Aorta (tissue), 5 donors: ENCODE measurements at regions not wholly inside any gene's neighbourhood (a gene's known extent, or its start where the extent isn't known, plus 50 kb on each side); places are given as distances from the start of the nearest gene placed in this dataset.
A peak's percentile ranks its signal among the peaks of the same experiment; 100 is the strongest.

Source experiments
- ATAC-seq: fragments of 200-7000 bp; cut with Tn5 transposase; one replicate; pipeline ENCODE4 v1.9.1; 2022; ENCODE audit warnings: moderate library complexity; ENCODE audit not compliant: low FRiP score
- DNase-seq, 2 donors: peaks; one replicate each; pipeline ENCODE4 v3.0.0-alpha.2; 2020
- H3K27ac ChIP-seq, 2 donors: one replicate each; pipeline ENCODE4 v1.5.1; 2013; ENCODE audit warnings: low read length in 2 of 2, mild to moderate bottlenecking in 2 of 2, moderate library complexity in 2 of 2, control low read depth in 1 of 2, inconsistent platforms in 1 of 2, low read depth in 1 of 2
- H3K27me3 ChIP-seq, 2 donors: one replicate each; pipeline ENCODE4 v1.6.1; 2013; ENCODE audit warnings: control low read depth in 1 of 2, low read length in 1 of 2, mild to moderate bottlenecking in 1 of 2, moderate library complexity in 1 of 2; ENCODE audit not compliant: insufficient read depth in 2 of 2, control insufficient read depth in 1 of 2
- H3K36me3 ChIP-seq, 2 donors: one replicate each; pipeline ENCODE4 v1.6.1; 2013; ENCODE audit warnings: control low read depth in 1 of 2, low read length in 1 of 2, mild to moderate bottlenecking in 1 of 2; ENCODE audit not compliant: insufficient read depth in 2 of 2, control insufficient read depth in 1 of 2
- H3K4me1 ChIP-seq, 2 donors: one replicate each; pipeline ENCODE4 v1.6.1; 2013; ENCODE audit warnings: low read length in 2 of 2, control low read depth in 1 of 2, mild to moderate bottlenecking in 1 of 2, moderate library complexity in 1 of 2; ENCODE audit not compliant: insufficient read depth in 2 of 2, control insufficient read depth in 1 of 2
- H3K4me3 ChIP-seq, 2 donors: one replicate each; pipeline ENCODE4 v1.5.1; 2013; ENCODE audit warnings: low read length in 2 of 2, control low read depth in 1 of 2, mild to moderate bottlenecking in 1 of 2
- H3K9me3 ChIP-seq: one replicate; pipeline ENCODE4 v1.6.1; 2013; ENCODE audit warnings: mild to moderate bottlenecking, low read length; ENCODE audit not compliant: control insufficient read depth
- WGBS, 2 donors: extraction: QIAGEN DNeasy Blood & Tissue Kit; methylation state at CpG; one replicate each; pipeline ENCODE4 v1.1.7; 2013; 5-methylcytosine and 5-hydroxymethylcytosine counted together
- intact Hi-C, 2 donors: fragments of 100-400 bp; cut with DNase I; formaldehyde crosslinking; loops; one replicate each; pipeline versions ENCODE4 v1.14.2 to v1.15.0; 2022
- donor health status: healthy with polysubstance abuse.
- donor health status: Bipolar disorder and iron deficiency.
- donor health status: DM: no; HTN: no; CAD: no.
- donor health status: DM: no; HTN: no; CAD: no.
- donor health status: DM: yes; HTN: yes; CAD: no.

- no peaks in the 10 kb centered on the region for H3K9me3 ChIP-seq
- ATAC-seq (no peak), DNase-seq (peak in 1 of 2 donors; percentile 50)
- no peak overlapping the region for H3K27ac ChIP-seq
- intact Hi-C loops: no loop called here
- H3K4me1 ChIP-seq: no peaks in the 10 kb centered on the region
- no peak overlapping the region for H3K4me3 ChIP-seq
- no peaks in the 10 kb centered on the region for H3K36me3 ChIP-seq
- 87 to 88% methylated on average over 7 of the region's 7 CpGs for WGBS, 2 donors
- no peaks in the 10 kb centered on the region for H3K27me3 ChIP-seq
Measured at GRCh38 chr6:163782436-163783003, 368.0 kb downstream of the QKI start.

- Histone ChIP-seq H3K27me3 (no peaks in the 10 kb centered on the region), H3K9me3 (no peaks in the 10 kb centered on the region), H3K4me1 (no peaks in the 10 kb centered on the region), H3K27ac (no peak overlapping the region), H3K4me3 (no peak overlapping the region), H3K36me3 (no peaks in the 10 kb centered on the region)
- WGBS, 2 donors: 5 to 17% methylated on average over 5 of the region's 5 CpGs
- intact Hi-C loops: no loop called here
- no peak for DNase-seq
- no peak for ATAC-seq
Measured at GRCh38 chr6:163780994-163781393, 366.5 kb downstream of the QKI start.

GRCh38 chr6:163779727-163780284 is 365.3 kb downstream of the QKI start:
- intact Hi-C loops: no loop called here
- no peak overlapping the region for H3K27ac ChIP-seq
- H3K4me3 ChIP-seq: no peak overlapping the region
- DNase-seq (no peak), ATAC-seq (no peak)
- peaks cover 1% of the 10 kb centered on the region for H3K9me3 ChIP-seq
- no peaks in the 10 kb centered on the region for H3K27me3 ChIP-seq
- 81 to 85% methylated on average over 7 of the region's 7 CpGs for WGBS, 2 donors
- no peaks in the 10 kb centered on the region for H3K36me3 ChIP-seq
- no peaks in the 10 kb centered on the region for H3K4me1 ChIP-seq

- Histone ChIP-seq H3K36me3 (no peaks in the 10 kb centered on the region), H3K9me3 (peaks cover 1% of the 10 kb centered on the region), H3K4me1 (no peaks in the 10 kb centered on the region), H3K27ac (no peak overlapping the region), H3K4me3 (no peak overlapping the region), H3K27me3 (no peaks in the 10 kb centered on the region)
- intact Hi-C loops: no loop called here
- ATAC-seq (no peak), DNase-seq (no peak)
- WGBS, 2 donors: 54 to 70% methylated on average over 1 of the region's 1 CpG
Measured at GRCh38 chr6:163777716-163778115, 363.2 kb downstream of the QKI start.

- Histone ChIP-seq H3K4me1 (no peaks in the 10 kb centered on the region), H3K9me3 (peaks cover 1% of the 10 kb centered on the region), H3K4me3 (no peak overlapping the region), H3K27ac (no peak overlapping the region), H3K27me3 (no peaks in the 10 kb centered on the region), H3K36me3 (no peaks in the 10 kb centered on the region)
- DNase-seq (no peak), ATAC-seq (no peak)
- intact Hi-C loops: no loop called here
- 93 to 95% methylated on average over 10 of the region's 10 CpGs for WGBS, 2 donors
Measured at GRCh38 chr6:163776906-163777686, 362.6 kb downstream of the QKI start.

- ATAC-seq: no peak
- H3K4me1 ChIP-seq: no peaks in the 10 kb centered on the region
- H3K27ac ChIP-seq: no peak overlapping the region
- H3K36me3 ChIP-seq: no peaks in the 10 kb centered on the region
- intact Hi-C loops: no loop called here
- no peak for DNase-seq
- H3K27me3 ChIP-seq: no peaks in the 10 kb centered on the region
- no peak overlapping the region for H3K4me3 ChIP-seq
- WGBS, 2 donors: 79 to 83% methylated on average over 5 of the region's 5 CpGs
- H3K9me3 ChIP-seq: peaks cover 1% of the 10 kb centered on the region
Measured at GRCh38 chr6:163776196-163776905, 361.8 kb downstream of the QKI start.

GRCh38 chr6:163775313-163775712 is 360.8 kb downstream of the QKI start:
- DNase-seq (no peak), ATAC-seq (no peak)
- Histone ChIP-seq H3K27me3 (no peaks in the 10 kb centered on the region), H3K27ac (no peak overlapping the region), H3K4me1 (no peaks in the 10 kb centered on the region), H3K9me3 (peaks cover 1% of the 10 kb centered on the region), H3K36me3 (no peaks in the 10 kb centered on the region), H3K4me3 (no peak overlapping the region)
- intact Hi-C loops: no loop called here
- 84 to 87% methylated on average over 3 of the region's 3 CpGs for WGBS, 2 donors

- 80 to 88% methylated on average over 8 of the region's 8 CpGs for WGBS, 2 donors
- Histone ChIP-seq H3K36me3 (no peaks in the 10 kb centered on the region), H3K4me3 (no peak overlapping the region), H3K4me1 (no peaks in the 10 kb centered on the region), H3K9me3 (peaks cover 1% of the 10 kb centered on the region), H3K27ac (no peak overlapping the region), H3K27me3 (no peaks in the 10 kb centered on the region)
- intact Hi-C loops: no loop called here
- no peak for ATAC-seq
- no peak for DNase-seq
Measured at GRCh38 chr6:163774485-163774884, 360.0 kb downstream of the QKI start.
